Large intestine (tissue), 3 donors: ENCODE measurements at regions not wholly inside any gene's neighbourhood (a gene's known extent, or its start where the extent isn't known, plus 50 kb on each side); places are given as distances from the start of the nearest gene placed in this dataset.

Experiments
- DNase-seq, 2 donors: peaks; one replicate each; pipeline versions ENCODE4 v3.0.0 to v3.0.0-alpha.2; 2013
- H3K27ac ChIP-seq: one replicate; pipeline ENCODE4 v1.5.1; 2013; ENCODE audit warnings: low read length
- H3K27me3 ChIP-seq: 2 replicates; pipeline ENCODE4 v1.6.1; 2013; ENCODE audit warnings: low read length; ENCODE audit not compliant: control insufficient read depth, insufficient read depth
- H3K36me3 ChIP-seq: 2 replicates; pipeline ENCODE4 v1.6.1; 2013; ENCODE audit warnings: low read length; ENCODE audit not compliant: control insufficient read depth, insufficient read depth
- H3K4me1 ChIP-seq: one replicate; pipeline ENCODE4 v1.6.1; 2013; ENCODE audit warnings: low read length; ENCODE audit not compliant: control insufficient read depth, insufficient read depth
- H3K4me3 ChIP-seq: one replicate; pipeline ENCODE4 v1.5.1; 2013; ENCODE audit warnings: low read length
- H3K9me3 ChIP-seq: one replicate; pipeline ENCODE4 v1.6.1; 2013; ENCODE audit warnings: mild to moderate bottlenecking, low read depth, low read length, moderate library complexity; ENCODE audit not compliant: control insufficient read depth
- WGBS: methylation state at CpG from one replicate; pipeline ENCODE4 v1.1.5; 2013; ENCODE audit warnings: low lambda C conversion rate; ENCODE audit not compliant: insufficient coverage; 5-methylcytosine and 5-hydroxymethylcytosine counted together

DNA sequence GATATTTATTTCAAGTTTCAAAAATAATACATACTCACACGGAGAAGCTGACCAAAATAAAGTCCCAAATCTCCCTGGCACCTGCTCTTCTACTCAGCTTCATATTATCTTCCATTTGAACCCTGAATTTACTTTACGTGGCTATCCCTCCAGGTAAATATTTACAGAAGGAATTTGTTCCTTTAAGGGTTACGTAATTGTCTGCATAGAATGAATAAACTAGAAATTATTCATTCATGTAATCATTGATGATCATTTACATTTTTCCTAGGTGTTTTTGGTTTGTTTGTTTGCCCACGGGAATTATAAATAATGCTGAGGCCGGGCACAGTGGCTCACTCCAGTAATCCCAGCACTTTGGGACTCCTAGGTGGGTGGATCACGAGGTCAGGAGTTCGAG is 251.2 kb downstream of the PLK2 start:
- no peaks in the 10 kb centered on the region for H3K9me3 ChIP-seq
- no peak for DNase-seq
- no peak overlapping the region for H3K4me3 ChIP-seq
- H3K36me3 ChIP-seq: no peaks in the 10 kb centered on the region
- WGBS: 65% methylated on average over 2 of the region's 7 CpGs
- H3K27me3 ChIP-seq: no peaks in the 10 kb centered on the region
- no peaks in the 10 kb centered on the region for H3K4me1 ChIP-seq
- H3K27ac ChIP-seq: no peak overlapping the region

DNA sequence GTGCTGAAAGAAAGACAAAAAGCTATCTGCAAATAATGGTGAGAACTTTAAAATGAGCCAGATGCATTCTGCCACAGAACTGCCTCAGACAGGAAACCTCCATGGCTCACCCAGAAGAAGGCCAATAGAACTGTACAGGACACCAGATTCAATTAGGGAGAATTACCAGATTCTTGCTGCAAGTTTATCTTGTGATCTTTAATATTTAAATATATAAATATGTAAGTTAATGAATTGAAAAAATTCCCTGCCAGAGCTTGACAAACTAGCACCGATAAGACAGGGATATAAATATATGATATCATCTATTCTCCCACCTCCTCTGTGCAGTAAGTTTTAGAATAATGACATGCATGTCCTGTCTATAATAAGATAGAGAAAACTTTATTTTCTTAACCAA is 252.8 kb downstream of the PLK2 start:
- Histone ChIP-seq H3K4me1 (no peaks in the 10 kb centered on the region), H3K27me3 (no peaks in the 10 kb centered on the region), H3K9me3 (no peaks in the 10 kb centered on the region), H3K4me3 (no peak overlapping the region), H3K27ac (no peak overlapping the region), H3K36me3 (no peaks in the 10 kb centered on the region)
- DNase-seq: no peak
- WGBS: 50% methylated on average over 1 of the region's 1 CpG

DNA sequence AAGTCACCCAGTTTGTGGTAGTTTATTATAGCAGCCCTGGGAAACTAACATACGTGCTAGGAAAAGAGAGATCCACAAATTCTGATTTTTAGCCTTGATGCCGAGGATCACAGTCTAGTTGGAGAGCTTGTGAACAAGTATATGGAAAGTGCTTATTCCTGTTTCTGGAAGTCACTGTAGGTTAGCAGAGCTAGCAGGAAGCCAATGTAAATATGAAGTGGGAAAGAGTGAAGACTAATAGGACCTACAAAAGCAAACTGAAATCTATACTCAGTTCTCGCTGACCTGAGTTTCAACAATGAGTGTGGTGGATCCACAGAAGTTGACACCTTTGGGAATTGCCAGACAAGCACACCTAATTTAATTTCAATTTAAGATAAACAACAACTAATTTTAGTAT is 254.9 kb downstream of the PLK2 start:
- H3K36me3 ChIP-seq: no peaks in the 10 kb centered on the region
- H3K27ac ChIP-seq: no peak overlapping the region
- H3K4me1 ChIP-seq: no peaks in the 10 kb centered on the region
- H3K9me3 ChIP-seq: no peaks in the 10 kb centered on the region
- H3K27me3 ChIP-seq: no peaks in the 10 kb centered on the region
- no peak overlapping the region for H3K4me3 ChIP-seq
- no peak for DNase-seq
- no CpG with 5 or more reads among the region's 3 CpGs for WGBS

DNA sequence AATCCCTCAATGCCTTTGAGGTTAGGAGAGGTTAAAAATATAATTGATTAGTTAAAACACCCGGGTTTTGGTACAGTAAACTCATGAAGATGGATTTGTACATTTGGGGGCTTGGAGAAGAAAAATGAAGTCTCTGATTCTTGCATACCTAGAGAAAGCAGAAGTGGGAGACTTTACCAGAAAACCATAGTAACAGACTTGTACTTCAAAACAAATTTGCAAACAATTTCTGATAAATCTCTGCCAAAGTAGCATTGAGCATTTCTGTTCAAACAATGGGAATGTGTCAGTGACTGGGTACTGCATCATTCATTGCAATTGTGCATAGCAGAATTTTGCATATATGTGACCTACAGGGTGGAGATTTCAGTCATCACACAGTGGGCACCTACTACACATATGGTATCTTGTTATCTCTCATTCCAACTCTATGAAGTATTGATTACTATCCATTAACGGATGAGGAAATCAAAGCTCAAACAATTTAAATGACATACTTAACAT is 256.9 kb downstream of the PLK2 start:
- H3K4me1 ChIP-seq: no peaks in the 10 kb centered on the region
- WGBS: 67% methylated on average over 1 of the region's 2 CpGs
- DNase-seq: no peak
- no peaks in the 10 kb centered on the region for H3K9me3 ChIP-seq
- no peaks in the 10 kb centered on the region for H3K36me3 ChIP-seq
- H3K4me3 ChIP-seq: no peak overlapping the region
- no peak overlapping the region for H3K27ac ChIP-seq
- no peaks in the 10 kb centered on the region for H3K27me3 ChIP-seq

DNA sequence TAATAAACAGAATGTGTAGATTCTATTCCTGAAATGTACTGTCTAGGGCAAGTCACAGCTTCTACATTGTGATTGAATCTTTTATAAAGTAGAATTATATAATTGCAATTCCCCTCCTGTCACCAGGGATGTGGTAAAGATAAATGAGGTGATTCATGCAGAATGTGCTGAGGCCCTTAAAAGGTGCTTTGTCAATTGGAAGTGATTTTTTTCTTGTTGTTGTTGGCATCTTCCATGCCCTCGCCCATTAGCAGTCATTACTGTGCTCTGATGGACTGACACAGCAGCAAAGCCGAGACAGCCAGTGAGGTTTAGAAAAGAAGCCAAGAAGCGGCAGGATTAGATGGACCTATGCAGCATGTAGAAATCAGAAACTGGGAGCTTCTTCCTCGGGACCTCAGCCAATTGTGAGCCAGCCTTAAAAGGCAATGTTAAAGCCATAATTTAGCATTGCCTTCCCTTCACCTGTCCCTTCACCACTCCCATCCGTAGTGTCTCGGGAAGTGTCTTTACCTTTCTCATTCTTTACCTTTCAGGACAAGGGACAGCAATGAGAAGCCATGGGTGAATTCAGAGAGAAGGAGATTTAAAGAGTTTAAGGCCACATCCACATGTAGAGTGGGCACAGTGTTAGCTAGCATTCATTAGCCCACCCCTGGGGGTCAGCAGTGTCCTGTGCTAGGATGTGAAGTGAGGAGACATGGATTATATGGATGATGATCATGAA is 257.8 kb downstream of the PLK2 start:
- no CpG with 5 or more reads among the region's 6 CpGs for WGBS
- Histone ChIP-seq H3K36me3 (no peaks in the 10 kb centered on the region), H3K27ac (no peak overlapping the region), H3K27me3 (no peaks in the 10 kb centered on the region), H3K4me3 (no peak overlapping the region), H3K9me3 (no peaks in the 10 kb centered on the region), H3K4me1 (no peaks in the 10 kb centered on the region)
- DNase-seq: no peak

DNA sequence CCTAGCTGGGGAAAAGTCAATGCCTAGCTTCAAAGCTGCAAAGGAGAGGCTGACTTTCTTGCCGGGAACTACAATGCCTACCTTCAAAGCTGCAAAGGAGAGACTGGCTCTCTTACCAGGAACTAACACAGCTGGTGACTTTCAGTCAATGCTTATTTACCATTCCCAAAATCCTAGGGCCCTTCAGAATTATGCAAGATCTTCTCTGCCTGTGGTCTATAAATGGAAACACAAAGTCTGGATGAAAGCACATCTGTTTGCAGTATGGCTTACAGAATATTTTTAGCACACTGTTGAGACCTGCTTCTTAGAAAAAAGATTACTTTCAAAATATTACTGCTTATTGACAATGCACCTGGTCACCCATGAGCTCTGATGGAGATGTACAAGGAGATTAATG is 259.4 kb downstream of the PLK2 start:
- no CpG with 5 or more reads among the region's 1 CpG for WGBS
- Histone ChIP-seq H3K9me3 (no peaks in the 10 kb centered on the region), H3K4me1 (no peaks in the 10 kb centered on the region), H3K36me3 (no peaks in the 10 kb centered on the region), H3K4me3 (no peak overlapping the region), H3K27me3 (no peaks in the 10 kb centered on the region), H3K27ac (no peak overlapping the region)
- no peak for DNase-seq

DNA sequence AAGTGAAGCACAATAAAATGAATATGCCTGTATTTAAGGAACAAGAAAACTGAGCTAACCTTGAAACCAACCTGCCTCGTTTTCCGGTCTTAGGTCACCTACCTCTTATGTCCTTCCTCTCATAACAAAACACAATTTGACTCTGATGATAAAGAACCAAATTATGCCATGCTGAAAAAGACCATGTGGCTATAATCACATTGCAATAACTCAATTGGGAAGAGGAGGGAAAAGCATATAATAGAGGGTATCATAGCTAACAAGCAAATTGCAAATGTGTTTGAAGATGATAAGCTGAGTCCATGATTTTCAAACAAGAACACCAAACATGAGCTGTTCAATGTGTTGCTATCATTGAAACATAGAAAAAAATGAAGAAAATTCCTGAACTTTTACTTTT is 260.8 kb downstream of the PLK2 start:
- Histone ChIP-seq H3K4me3 (no peak overlapping the region), H3K4me1 (no peaks in the 10 kb centered on the region), H3K27ac (no peak overlapping the region), H3K36me3 (no peaks in the 10 kb centered on the region), H3K27me3 (no peaks in the 10 kb centered on the region), H3K9me3 (no peaks in the 10 kb centered on the region)
- 100% methylated on average over 2 of the region's 2 CpGs for WGBS
- DNase-seq: no peak

DNA sequence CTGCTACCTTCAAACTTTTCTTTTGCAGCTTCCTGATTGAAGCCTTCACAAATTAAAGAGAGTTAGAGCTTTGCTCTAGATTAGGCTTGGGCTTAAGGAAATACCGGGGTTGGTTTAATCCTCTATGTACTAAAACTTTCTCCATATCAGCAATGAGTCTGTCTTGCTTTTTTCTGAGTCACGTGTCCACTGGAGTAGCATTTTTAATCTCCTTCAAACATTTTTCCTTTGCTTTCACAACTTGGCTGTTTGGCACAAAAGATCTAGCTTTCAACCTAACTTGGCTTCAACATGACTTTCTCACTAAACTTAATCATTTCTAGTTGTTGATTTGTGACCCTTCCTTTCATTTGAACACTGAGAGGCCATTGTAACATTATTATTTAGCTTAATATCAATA is 261.6 kb downstream of the PLK2 start:
- no peak for DNase-seq
- no peaks in the 10 kb centered on the region for H3K9me3 ChIP-seq
- H3K4me1 ChIP-seq: no peaks in the 10 kb centered on the region
- H3K27me3 ChIP-seq: no peaks in the 10 kb centered on the region
- WGBS: 25% methylated on average over 2 of the region's 2 CpGs
- no peak overlapping the region for H3K27ac ChIP-seq
- H3K4me3 ChIP-seq: no peak overlapping the region
- no peaks in the 10 kb centered on the region for H3K36me3 ChIP-seq

DNA sequence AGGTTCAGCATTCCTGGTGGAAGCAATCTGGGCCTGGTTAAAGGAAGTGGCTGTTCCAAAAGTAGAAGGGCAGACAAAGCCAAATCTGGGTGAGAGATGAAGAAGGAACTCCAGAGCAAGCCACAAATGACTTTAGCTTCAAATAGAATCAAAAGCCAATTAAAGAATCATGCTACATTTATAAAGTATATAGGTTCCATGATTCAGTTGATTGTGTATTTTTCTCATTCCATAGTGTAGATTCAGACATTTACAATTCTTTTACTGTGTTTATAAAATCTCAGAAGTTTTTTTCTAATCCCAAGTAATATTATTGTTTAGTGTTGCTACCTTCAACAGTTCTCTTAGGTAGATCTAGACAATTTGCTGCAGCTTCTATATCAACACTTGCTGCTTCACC is 262.0 kb downstream of the PLK2 start:
- no peaks in the 10 kb centered on the region for H3K9me3 ChIP-seq
- DNase-seq: no peak
- H3K27ac ChIP-seq: no peak overlapping the region
- no peak overlapping the region for H3K4me3 ChIP-seq
- no peaks in the 10 kb centered on the region for H3K27me3 ChIP-seq
- no peaks in the 10 kb centered on the region for H3K4me1 ChIP-seq
- no peaks in the 10 kb centered on the region for H3K36me3 ChIP-seq

DNA sequence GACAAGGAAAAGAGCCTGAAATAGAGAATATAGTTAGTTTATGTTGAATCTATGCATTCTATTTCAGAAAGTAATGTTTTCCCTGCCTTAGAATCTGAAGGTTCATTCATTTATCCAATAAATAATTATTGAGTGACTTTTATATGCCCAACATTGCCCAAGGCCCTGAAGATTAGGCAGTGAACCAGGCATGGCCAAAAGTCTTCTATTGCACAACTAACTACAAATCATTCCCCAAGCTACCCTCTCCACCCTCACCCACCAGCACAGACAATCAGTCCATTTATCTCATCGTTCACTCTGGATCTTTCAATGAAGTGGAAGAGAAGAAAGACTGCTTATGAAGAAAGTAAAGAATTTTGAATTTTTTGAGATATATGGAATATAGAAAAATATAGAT is 268.4 kb downstream of the PLK2 start:
- Histone ChIP-seq H3K27me3 (no peaks in the 10 kb centered on the region), H3K36me3 (no peaks in the 10 kb centered on the region), H3K4me1 (no peaks in the 10 kb centered on the region), H3K4me3 (no peak overlapping the region), H3K27ac (no peak overlapping the region), H3K9me3 (no peaks in the 10 kb centered on the region)
- 80% methylated on average over 1 of the region's 1 CpG for WGBS
- DNase-seq: no peak

DNA sequence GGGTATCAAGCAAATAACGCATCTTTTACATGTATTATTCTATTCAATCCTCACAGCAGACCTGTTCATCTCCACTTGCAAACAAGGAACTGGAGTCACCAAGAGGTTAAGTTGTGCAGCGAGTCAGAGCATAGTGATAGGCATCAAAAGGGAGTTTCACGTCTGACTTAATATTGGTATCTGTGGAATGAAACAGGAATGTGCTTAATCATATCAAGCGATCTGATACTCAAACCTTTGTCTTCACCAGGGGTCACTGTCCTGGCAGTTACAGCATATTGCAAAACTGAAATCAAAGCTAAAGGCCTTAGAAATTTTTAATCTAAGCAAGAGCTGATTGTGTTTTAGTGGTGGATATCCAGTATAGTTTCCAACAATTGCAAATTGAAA is 271.6 kb downstream of the PLK2 start:
- H3K4me1 ChIP-seq: no peaks in the 10 kb centered on the region
- WGBS: 86% methylated on average over 1 of the region's 4 CpGs
- no peaks in the 10 kb centered on the region for H3K9me3 ChIP-seq
- no peak overlapping the region for H3K4me3 ChIP-seq
- H3K27me3 ChIP-seq: no peaks in the 10 kb centered on the region
- no peaks in the 10 kb centered on the region for H3K36me3 ChIP-seq
- no peak for DNase-seq
- no peak overlapping the region for H3K27ac ChIP-seq
